CD4-positive, alpha-beta memory T cell (primary cell): ENCODE measurements at regions not wholly inside any gene's neighbourhood (a gene's known extent, or its start where the extent isn't known, plus 50 kb on each side); places are given as distances from the start of the nearest gene placed in this dataset.

ENCODE experiments used
- CTCF ChIA-PET: fragments of 350-600 bp; sonication (Branson Sonifier 250); formaldehyde crosslinking; loops from one replicate; lab custom pipeline; 2021; ENCODE audit warnings: inconsistent platforms; ENCODE audit not compliant: partially characterized antibody; lab: Charles Lee
- POLR2A ChIA-PET: fragments of 350-600 bp; sonication (Branson Sonifier 250); formaldehyde crosslinking; loops from one replicate; lab custom pipeline; 2021; ENCODE audit not compliant: partially characterized antibody; lab: Charles Lee
- DNase-seq, 5 donors: peaks; one replicate each; pipeline versions ENCODE4 v3.0.0 to v3.0.0-alpha.2; 2020 to 2022; ENCODE audit warnings: mixed read lengths in 1 of 5
- H3K27ac ChIP-seq: one replicate; pipeline ENCODE4 v1.7.0; 2013; ENCODE audit warnings: low read depth, low read length
- H3K27me3 ChIP-seq: 2 replicates; pipeline ENCODE4 v1.7.0; 2013; ENCODE audit warnings: mild to moderate bottlenecking, low read length, moderate library complexity; ENCODE audit not compliant: insufficient read depth
- H3K36me3 ChIP-seq: 2 replicates; pipeline ENCODE4 v1.7.0; 2013; ENCODE audit warnings: mild to moderate bottlenecking, low read length, moderate library complexity; ENCODE audit not compliant: insufficient read depth
- H3K4me1 ChIP-seq: 2 replicates; pipeline ENCODE4 v1.7.0; 2013; ENCODE audit warnings: mild to moderate bottlenecking, low read length, moderate library complexity; ENCODE audit not compliant: insufficient read depth
- H3K4me3 ChIP-seq, 2 donors: one replicate each; pipeline ENCODE4 v1.7.0; 2013; ENCODE audit warnings: low read length in 2 of 2, mild to moderate bottlenecking in 1 of 2
- H3K9me3 ChIP-seq, 2 donors: one replicate each; pipeline ENCODE4 v1.7.0; 2013; ENCODE audit warnings: low read length in 2 of 2, control low read depth in 1 of 2; ENCODE audit not compliant: control insufficient read depth in 1 of 2
- H3K27ac Mint-ChIP-seq, 7 donors: one replicate each; pipeline ENCODE4 v1.8.0; 2020 to 2021; ENCODE audit warnings: mixed read lengths in 7 of 7, mild to moderate bottlenecking in 6 of 7, inconsistent platforms in 3 of 7, moderate library complexity in 3 of 7
- H3K27me3 Mint-ChIP-seq, 2 donors: one replicate each; pipeline ENCODE4 v1.8.0; 2020 to 2021; ENCODE audit warnings: mixed read lengths in 2 of 2
- H3K36me3 Mint-ChIP-seq, 2 donors: one replicate each; pipeline ENCODE4 v1.8.0; 2020 to 2021; ENCODE audit warnings: mixed read lengths in 2 of 2, inconsistent platforms in 1 of 2, mild to moderate bottlenecking in 1 of 2
- H3K4me1 Mint-ChIP-seq, 4 donors: one replicate each; pipeline ENCODE4 v1.8.0; 2020 to 2021; ENCODE audit warnings: mixed read lengths in 4 of 4, mild to moderate bottlenecking in 1 of 4
- H3K4me3 Mint-ChIP-seq, 8 donors: one replicate each; pipeline ENCODE4 v1.8.0; 2020 to 2021; ENCODE audit warnings: mixed read lengths in 8 of 8, mild to moderate bottlenecking in 7 of 8, moderate library complexity in 6 of 8, inconsistent platforms in 3 of 8
- H3K9me3 Mint-ChIP-seq, 8 donors: one replicate each; pipeline ENCODE4 v1.8.0; 2020 to 2021; ENCODE audit warnings: mixed read lengths in 8 of 8, mild to moderate bottlenecking in 5 of 8, inconsistent platforms in 3 of 8, moderate library complexity in 1 of 8
- intact Hi-C: fragments of 100-400 bp; cut with micrococcal nuclease; formaldehyde crosslinking; loops from one replicate; pipeline ENCODE4 v1.15.1; 2023

GRCh38 chr20:20806121-20807095, 94.0 kb upstream of the RALGAPA2 start:
- Mint-ChIP-seq H3K36me3 (no peaks in the 10 kb centered on the region), H3K4me3 (no peak overlapping the region), H3K4me1 (no peaks in the 10 kb centered on the region), H3K27me3 (peaks cover 7 to 12% of the 10 kb centered on the region in 2 donors), H3K27ac (no peak overlapping the region), H3K9me3 (no peaks in the 10 kb centered on the region)
- Histone ChIP-seq H3K4me3 (no peak overlapping the region), H3K9me3 (no peaks in the 10 kb centered on the region), H3K27ac (no peak overlapping the region), H3K27me3 (no peaks in the 10 kb centered on the region), H3K4me1 (no peaks in the 10 kb centered on the region), H3K36me3 (no peaks in the 10 kb centered on the region)
- DNase-seq = no peak
- ChIA-PET CTCF (no interaction called here), POLR2A (no interaction called here)
- intact Hi-C loops = no loop called here

GRCh38 chr20:20803011-20803410, 90.6 kb upstream of the RALGAPA2 start:
- peaks cover 4 to 6% of the 10 kb centered on the region in 2 donors for H3K27me3 Mint-ChIP-seq
- H3K27ac Mint-ChIP-seq = no peak overlapping the region
- intact Hi-C loops = no loop called here
- H3K4me3 Mint-ChIP-seq = no peak overlapping the region
- Histone ChIP-seq H3K36me3 (no peaks in the 10 kb centered on the region), H3K27ac (no peak overlapping the region), H3K4me1 (no peaks in the 10 kb centered on the region), H3K9me3 (no peaks in the 10 kb centered on the region), H3K27me3 (no peaks in the 10 kb centered on the region), H3K4me3 (no peak overlapping the region)
- H3K4me1 Mint-ChIP-seq = no peaks in the 10 kb centered on the region
- H3K9me3 Mint-ChIP-seq = no peaks in the 10 kb centered on the region
- CTCF ChIA-PET = no interaction called here
- DNase-seq = no peak
- H3K36me3 Mint-ChIP-seq = no peaks in the 10 kb centered on the region
- POLR2A ChIA-PET = no interaction called here

- no peak overlapping the region for H3K27ac Mint-ChIP-seq
- no peaks in the 10 kb centered on the region for H3K27me3 ChIP-seq
- POLR2A ChIA-PET = no interaction called here
- H3K9me3 ChIP-seq = no peaks in the 10 kb centered on the region
- H3K4me3 Mint-ChIP-seq = no peak overlapping the region
- no peaks in the 10 kb centered on the region for H3K4me1 Mint-ChIP-seq
- H3K36me3 ChIP-seq = no peaks in the 10 kb centered on the region
- DNase-seq = no peak
- H3K4me1 ChIP-seq = no peaks in the 10 kb centered on the region
- H3K4me3 ChIP-seq = no peak overlapping the region
- H3K27me3 Mint-ChIP-seq = peaks cover 4 to 6% of the 10 kb centered on the region in 2 donors
- no peaks in the 10 kb centered on the region for H3K9me3 Mint-ChIP-seq
- intact Hi-C loops = no loop called here
- no peaks in the 10 kb centered on the region for H3K36me3 Mint-ChIP-seq
- CTCF ChIA-PET = no interaction called here
- no peak overlapping the region for H3K27ac ChIP-seq
These were observed 89.9 kb upstream of the RALGAPA2 start for GRCh38 chr20:20802328-20802727.

GRCh38 chr20:20799716-20800312, 87.4 kb upstream of the RALGAPA2 start:
- Histone ChIP-seq H3K27ac (no peak overlapping the region), H3K4me1 (no peaks in the 10 kb centered on the region), H3K36me3 (no peaks in the 10 kb centered on the region), H3K27me3 (no peaks in the 10 kb centered on the region), H3K4me3 (no peak overlapping the region), H3K9me3 (no peaks in the 10 kb centered on the region)
- peaks cover 6 to 13% of the 10 kb centered on the region in 2 donors for H3K27me3 Mint-ChIP-seq
- no peaks in the 10 kb centered on the region for H3K9me3 Mint-ChIP-seq
- H3K36me3 Mint-ChIP-seq = no peaks in the 10 kb centered on the region
- no peak overlapping the region for H3K27ac Mint-ChIP-seq
- POLR2A ChIA-PET = no interaction called here
- CTCF ChIA-PET = no interaction called here
- no peaks in the 10 kb centered on the region for H3K4me1 Mint-ChIP-seq
- intact Hi-C loops = no loop called here
- DNase-seq = no peak
- no peak overlapping the region for H3K4me3 Mint-ChIP-seq

- POLR2A ChIA-PET = no interaction called here
- peaks cover 2 to 9% of the 10 kb centered on the region in 2 donors for H3K27me3 Mint-ChIP-seq
- no peak overlapping the region for H3K4me3 ChIP-seq
These were observed 85.3 kb upstream of the RALGAPA2 start for GRCh38 chr20:20797521-20798310.

GRCh38 chr20:20796766-20797440, 84.5 kb upstream of the RALGAPA2 start:
- no peak overlapping the region for H3K27ac Mint-ChIP-seq
- no peak overlapping the region for H3K4me3 Mint-ChIP-seq
- intact Hi-C loops = no loop called here
- H3K27me3 Mint-ChIP-seq = peaks cover 2 to 8% of the 10 kb centered on the region in 2 donors
- H3K9me3 Mint-ChIP-seq = no peaks in the 10 kb centered on the region
- Histone ChIP-seq H3K27me3 (no peaks in the 10 kb centered on the region), H3K4me3 (no peak overlapping the region), H3K27ac (no peak overlapping the region), H3K9me3 (no peaks in the 10 kb centered on the region), H3K4me1 (no peaks in the 10 kb centered on the region), H3K36me3 (no peaks in the 10 kb centered on the region)
- H3K4me1 Mint-ChIP-seq = no peaks in the 10 kb centered on the region
- POLR2A ChIA-PET = no interaction called here
- DNase-seq = no peak
- CTCF ChIA-PET = no interaction called here
- H3K36me3 Mint-ChIP-seq = no peaks in the 10 kb centered on the region

More at GRCh38 chr20:20797521-20798310, 85.3 kb upstream of the RALGAPA2 start:
- Mint-ChIP-seq H3K4me1 (no peaks in the 10 kb centered on the region), H3K36me3 (no peaks in the 10 kb centered on the region), H3K27ac (no peak overlapping the region), H3K9me3 (no peaks in the 10 kb centered on the region), H3K4me3 (no peak overlapping the region)
- Histone ChIP-seq H3K36me3 (no peaks in the 10 kb centered on the region), H3K27me3 (no peaks in the 10 kb centered on the region), H3K9me3 (no peaks in the 10 kb centered on the region), H3K4me1 (no peaks in the 10 kb centered on the region), H3K27ac (no peak overlapping the region)
- no peak for DNase-seq
- CTCF ChIA-PET = no interaction called here
- intact Hi-C loops = no loop called here

- CTCF ChIA-PET = no interaction called here
- H3K27me3 Mint-ChIP-seq = peaks cover 2 to 8% of the 10 kb centered on the region in 2 donors
- no peaks in the 10 kb centered on the region for H3K4me1 Mint-ChIP-seq
- Histone ChIP-seq H3K27me3 (no peaks in the 10 kb centered on the region), H3K4me1 (no peaks in the 10 kb centered on the region), H3K9me3 (no peaks in the 10 kb centered on the region), H3K4me3 (no peak overlapping the region), H3K27ac (no peak overlapping the region), H3K36me3 (no peaks in the 10 kb centered on the region)
- H3K4me3 Mint-ChIP-seq = no peak overlapping the region
- no peak for DNase-seq
- no peak overlapping the region for H3K27ac Mint-ChIP-seq
- intact Hi-C loops = no loop called here
- POLR2A ChIA-PET = no interaction called here
- no peaks in the 10 kb centered on the region for H3K36me3 Mint-ChIP-seq
- no peaks in the 10 kb centered on the region for H3K9me3 Mint-ChIP-seq
These were observed 83.3 kb upstream of the RALGAPA2 start for GRCh38 chr20:20795721-20796120.
